NCI-H226 (cell line): ENCODE measurements at regions not wholly inside any gene's neighbourhood (a gene's known extent, or its start where the extent isn't known, plus 50 kb on each side); places are given as distances from the start of the nearest gene placed in this dataset.

Source experiments
- DNase-seq: peaks from one replicate; pipeline ENCODE4 v3.0.0-alpha.2; 2015

GRCh38 chr13:65103351-65103750 lies 2126.8 kb downstream of the PCDH9 start:
- no peak for DNase-seq

GRCh38 chr13:65095161-65096082 lies 2134.7 kb downstream of the PCDH9 start:
- DNase-seq = no peak

DNA sequence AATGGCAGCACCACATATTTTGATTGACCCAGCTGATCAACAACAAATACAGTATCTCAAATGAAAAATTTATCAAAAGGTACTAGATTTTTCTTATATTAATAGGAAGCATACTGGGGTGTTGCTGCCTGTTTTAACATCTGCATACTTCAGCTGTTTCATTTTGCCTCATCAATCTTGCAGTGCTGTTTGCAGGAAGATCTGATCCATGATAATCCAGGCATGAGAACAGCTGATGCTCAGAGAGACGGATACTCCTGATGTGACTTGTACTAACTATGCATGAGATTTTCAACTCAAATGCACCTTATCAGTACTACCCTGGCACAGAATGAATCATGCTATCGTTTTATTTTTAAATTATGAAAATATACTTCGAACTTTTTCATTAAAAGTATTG lies 2136.8 kb downstream of the PCDH9 start:
- no peak for DNase-seq

DNA sequence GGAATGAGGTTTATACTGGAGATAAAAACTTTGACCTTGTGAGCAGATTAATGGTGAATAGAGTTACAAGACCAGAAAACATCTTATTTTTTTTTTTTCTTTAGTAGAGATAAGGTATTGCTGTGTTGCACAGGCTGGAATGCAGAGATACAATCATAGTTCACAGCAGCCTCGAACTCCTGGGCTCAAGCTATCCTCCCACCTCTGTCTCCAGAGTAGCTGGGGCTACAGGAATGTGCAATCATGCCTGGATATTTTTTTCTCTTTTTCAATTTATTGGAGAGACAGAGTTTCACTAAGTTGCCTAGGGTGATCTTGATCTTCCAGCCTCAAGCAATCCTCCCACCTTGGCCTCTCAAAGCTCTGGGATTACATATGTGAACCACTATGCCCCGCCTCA lies 2139.1 kb downstream of the PCDH9 start:
- DNase-seq = peak; percentile 72

DNA sequence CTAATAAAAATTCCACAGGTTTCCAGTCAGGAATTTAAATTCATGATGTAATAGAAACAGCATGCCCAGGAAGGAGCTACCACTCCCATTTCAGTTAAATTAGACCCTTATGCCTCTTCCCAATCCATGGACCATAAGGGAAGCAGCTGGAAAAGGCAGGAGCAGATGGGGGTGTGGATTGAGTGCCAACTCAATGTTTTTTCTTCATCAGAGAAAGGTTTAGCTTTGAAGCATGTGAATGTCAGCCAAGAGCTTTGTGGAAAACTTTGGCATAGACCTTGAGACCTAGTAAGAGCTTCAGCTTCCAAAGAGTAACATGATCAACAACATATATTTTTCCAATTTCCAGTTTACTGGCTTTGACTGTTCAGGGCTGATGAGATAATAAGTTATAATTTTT lies 2139.9 kb downstream of the PCDH9 start:
- no peak for DNase-seq

GRCh38 chr13:65088906-65089305 lies 2141.2 kb downstream of the PCDH9 start:
- no peak for DNase-seq

DNA sequence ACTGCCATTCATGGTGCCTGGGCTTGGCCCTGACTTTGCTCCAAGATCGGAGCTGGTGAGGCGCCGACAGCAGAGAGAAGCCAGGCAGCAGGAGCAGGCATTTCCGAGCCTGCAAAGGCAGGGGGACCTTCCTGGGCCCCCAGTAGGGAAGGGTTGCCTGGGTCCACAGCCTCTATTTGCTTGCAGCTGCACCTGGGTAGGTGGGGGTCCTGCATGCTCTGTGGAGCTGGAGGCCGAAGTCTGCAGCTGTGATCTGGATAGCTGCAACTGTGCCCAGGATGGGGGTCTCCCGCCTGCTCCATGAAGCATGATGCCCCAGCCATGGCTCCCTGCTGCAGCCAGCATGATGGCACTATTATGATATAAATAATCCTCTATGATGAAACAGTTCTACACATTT lies 2144.2 kb downstream of the PCDH9 start:
- no peak for DNase-seq

DNA sequence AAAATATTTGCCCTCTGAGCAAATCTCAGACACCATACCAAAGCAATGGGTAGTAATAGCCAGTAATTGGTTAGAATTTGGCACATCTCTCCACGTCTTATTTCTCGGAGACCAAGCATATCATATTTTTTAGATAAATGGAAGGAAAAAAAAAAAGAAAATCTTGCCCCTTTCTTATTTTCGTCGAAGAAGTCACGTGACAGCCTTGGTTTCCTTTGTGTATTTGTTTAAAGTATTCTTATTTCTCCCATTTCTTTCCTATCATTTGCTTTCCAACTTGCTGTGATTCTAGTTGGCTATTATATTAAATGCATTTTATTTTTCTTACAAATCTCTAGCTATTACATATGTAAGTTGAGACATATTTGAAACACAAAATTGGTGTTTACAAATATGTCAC lies 2155.9 kb downstream of the PCDH9 start:
- no peak for DNase-seq

DNA sequence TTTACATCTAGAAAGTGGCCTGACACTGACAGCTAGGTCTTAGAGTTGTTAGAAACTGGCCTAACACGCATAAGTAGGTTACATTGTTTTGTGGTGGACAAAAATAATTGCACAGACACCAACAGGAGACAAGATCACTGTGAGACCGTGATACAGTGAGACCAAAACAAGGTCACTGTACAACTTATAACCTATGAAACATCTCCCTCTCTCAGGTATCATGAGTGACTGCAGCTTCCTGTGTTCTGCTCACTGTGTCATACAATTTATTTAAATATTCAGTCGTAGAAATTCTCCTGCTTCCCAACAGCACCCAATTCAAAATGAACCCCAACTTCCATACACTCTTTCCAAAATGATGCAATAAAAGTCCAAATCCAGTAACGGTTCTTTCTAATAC lies 2165.2 kb downstream of the PCDH9 start:
- DNase-seq = no peak

DNA sequence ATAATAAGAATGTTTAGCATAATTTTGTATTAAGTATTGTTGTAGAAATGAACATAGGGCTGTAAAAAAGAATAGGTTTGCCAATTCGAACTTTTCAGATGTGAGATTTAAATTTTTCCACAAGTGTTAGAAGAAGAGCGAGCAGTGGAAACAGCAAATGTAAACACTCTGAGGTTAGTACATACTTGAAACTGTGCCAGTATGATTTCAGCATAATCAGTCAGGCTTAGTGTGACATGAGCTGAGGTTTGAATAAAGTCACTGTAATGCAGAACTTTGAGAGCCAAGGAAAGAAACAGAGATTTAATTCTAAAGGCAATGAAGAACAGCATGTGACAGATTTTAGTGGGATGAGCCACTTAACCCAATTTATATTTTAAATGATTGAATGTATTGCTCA lies 2166.4 kb downstream of the PCDH9 start:
- DNase-seq = peak; percentile 61

GRCh38 chr13:65057986-65058385 lies 2172.2 kb downstream of the PCDH9 start:
- peak; percentile 40 for DNase-seq

DNA sequence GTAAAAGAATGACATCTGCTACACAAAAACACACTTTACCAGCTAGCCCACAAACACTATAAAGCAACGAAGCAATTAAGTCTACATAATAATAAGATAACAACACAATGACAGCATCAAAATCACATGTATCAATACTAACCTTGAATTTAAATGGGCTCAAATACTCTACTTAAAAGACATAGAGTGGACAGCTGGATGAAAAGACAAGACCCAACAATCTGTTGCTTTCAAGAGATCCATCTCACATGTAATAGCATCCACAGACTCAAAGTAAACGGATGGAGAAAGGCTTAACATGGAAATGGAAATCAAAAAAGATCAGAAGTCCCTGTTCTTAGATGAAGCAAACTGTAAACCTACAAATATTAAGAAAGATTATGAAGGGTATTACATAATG lies 2175.9 kb downstream of the PCDH9 start:
- DNase-seq = no peak

- DNase-seq = peak; percentile 4
Measured at GRCh38 chr13:65036999-65037398, 2193.1 kb downstream of the PCDH9 start.

GRCh38 chr13:65035302-65035701 lies 2194.8 kb downstream of the PCDH9 start:
- no peak for DNase-seq

- no peak for DNase-seq
Measured at GRCh38 chr13:65034266-65034665, 2195.9 kb downstream of the PCDH9 start.

DNA sequence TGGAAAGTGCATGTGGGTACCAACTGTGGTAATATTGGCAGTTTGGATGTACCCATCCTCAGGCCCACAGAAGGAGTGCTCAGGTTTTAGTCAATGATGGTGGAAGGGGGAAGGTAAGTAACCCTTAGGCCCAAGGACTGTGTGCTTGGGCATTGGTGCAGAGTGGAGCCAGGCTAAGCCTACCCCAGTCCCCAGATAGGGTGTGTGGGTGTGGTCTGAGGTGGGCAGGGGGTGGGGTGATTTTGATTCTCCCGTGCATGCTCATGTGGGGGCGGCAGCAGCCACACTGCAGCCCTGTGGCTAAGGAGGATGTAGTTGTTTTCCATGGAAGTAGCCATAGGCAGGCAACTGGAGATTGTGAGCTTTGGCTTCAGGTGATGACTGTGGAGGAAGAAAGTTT lies 2197.3 kb downstream of the PCDH9 start:
- no peak for DNase-seq

DNA sequence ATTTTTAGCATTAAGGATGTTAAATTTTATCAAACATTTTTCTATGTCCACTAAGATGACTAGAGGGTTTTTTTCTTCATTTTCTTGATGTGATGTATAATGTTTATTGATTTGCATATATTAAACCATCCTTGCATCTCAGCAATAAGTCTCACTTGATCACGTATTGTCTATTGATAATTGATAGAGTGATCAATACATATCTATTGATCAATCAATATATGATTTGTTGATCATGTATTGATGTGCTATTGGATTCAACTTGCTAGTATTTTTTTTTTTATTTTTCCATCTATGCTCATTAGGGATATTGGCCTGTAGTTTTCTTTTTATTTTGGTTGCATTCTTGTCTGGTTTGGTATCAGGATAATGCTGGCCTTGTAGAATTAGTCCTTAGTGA lies 2202.0 kb downstream of the PCDH9 start:
- no peak for DNase-seq

GRCh38 chr13:65026505-65026904 lies 2203.6 kb downstream of the PCDH9 start:
- no peak for DNase-seq

DNA sequence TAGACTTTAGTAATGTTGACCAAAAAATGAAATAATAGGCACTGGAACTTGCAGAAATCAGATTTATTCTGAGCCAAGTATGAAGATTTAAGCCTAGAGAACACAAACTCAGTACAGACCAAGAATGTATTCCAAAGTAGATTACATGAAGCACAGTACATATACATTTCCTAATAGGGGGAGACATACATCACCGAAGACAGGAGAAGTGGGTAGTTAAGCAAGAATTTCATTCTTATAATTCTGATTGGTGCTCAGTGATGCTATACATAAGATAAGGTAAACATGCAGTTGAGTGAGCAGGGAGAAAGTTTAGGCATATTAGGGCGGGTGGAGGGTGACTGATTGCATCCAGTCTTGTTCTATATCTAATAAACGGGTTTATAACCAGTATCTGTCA lies 2218.8 kb downstream of the PCDH9 start:
- no peak for DNase-seq

DNA sequence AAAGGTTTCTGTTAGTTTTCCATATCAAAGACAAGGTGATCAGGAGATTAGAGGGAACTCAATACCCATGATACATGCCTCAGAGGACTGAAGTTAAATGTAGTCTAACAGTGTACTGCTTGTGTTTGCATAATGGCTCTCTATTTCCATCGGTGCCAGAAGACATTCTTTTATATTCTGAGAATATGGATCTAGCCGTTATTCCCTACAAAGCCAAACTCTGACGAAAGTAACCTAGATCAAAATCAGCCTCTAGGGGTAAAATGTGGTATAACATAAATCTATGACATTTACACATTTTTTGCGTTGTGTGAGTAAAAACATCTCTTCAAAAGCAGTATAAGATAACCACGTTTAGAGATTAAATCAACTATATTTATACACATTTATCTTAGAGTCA lies 2232.7 kb downstream of the PCDH9 start:
- DNase-seq = no peak

- no peak for DNase-seq
Measured at GRCh38 chr13:64993514-64994164, 2236.5 kb downstream of the PCDH9 start.

- no peak for DNase-seq
Measured at GRCh38 chr13:64992314-64992713, 2237.8 kb downstream of the PCDH9 start.

DNA sequence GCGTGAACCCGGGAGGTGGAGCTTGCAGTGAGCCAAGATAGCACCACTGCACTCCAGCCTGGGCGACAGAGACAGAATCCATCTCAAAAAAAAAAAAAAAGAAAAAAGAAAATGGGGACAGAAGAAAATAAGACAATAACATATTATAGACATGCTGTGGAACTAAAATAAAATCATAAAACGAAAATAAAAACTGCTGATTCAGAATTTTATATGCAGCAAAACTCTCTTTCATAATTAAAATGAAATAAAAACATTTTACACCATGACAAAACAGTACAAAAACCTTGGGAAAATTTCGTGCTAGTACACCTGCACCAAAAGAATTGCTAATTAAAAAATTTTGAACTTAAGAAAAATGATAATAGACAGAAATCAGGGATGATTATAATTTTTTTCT lies 2245.1 kb downstream of the PCDH9 start:
- no peak for DNase-seq

- DNase-seq = no peak
Measured at GRCh38 chr13:64962404-64962803, 2267.7 kb downstream of the PCDH9 start.

DNA sequence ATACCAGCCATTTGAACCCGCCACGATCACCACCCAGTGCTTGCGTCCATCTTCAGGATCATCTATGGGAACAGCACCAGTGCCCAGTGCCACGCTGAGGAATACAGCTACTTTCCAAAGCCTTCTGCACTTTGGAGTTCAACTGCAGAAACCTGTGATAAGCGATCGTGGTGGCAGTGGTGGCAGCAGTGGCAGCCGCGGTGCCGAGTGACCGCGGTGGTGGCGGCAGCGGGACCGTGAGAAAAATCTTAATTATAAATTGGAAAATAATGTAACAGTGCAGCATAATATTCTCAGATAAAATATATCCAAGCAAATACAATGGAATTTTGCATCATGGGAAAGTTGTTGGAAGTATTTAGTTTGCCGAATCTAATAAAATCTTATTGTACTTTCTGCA lies 2270.9 kb downstream of the PCDH9 start:
- DNase-seq = no peak
